ENCODE measurements at regions not wholly inside any gene's neighbourhood (a gene's known extent, or its start where the extent isn't known, plus 50 kb on each side); places are given as distances from the start of the nearest gene placed in this dataset.

GRCh38 chr7:13217768-13218167 lies 530.3 kb downstream of the ARL4A start (continued):
- TF ChIP-seq POLR2A (IDR thresholded peaks at IDR 0.05; ENCODE audit: borderline replicate concordance, extremely low read depth, insufficient read depth, insufficient read length): no peak
- no peak for TF ChIP-seq EZH2phosphoT487 (IDR thresholded peaks at IDR 0.05; ENCODE audit: borderline replicate concordance)

DNA sequence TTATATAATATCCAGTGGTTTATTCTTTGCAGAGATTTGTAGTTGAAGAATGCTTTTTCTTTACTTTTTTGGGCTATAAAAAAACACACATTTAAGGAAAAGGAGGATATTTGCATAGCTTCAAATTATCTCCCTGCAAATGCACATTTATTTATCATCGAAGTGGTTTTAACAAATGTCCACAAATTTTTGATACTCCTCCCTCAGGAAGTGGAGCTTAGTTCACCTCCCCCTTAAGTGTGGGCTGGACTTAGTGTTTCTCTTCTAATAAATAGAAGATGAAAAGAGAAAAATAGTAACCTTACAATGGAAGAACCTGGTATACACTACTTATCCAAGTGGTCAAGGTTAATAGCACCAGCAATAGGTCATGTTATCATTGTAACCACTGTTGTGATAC lies 537.6 kb downstream of the ARL4A start:
- Histone ChIP-seq H3K27ac (ENCODE audit: low read depth, low read length) (no peak overlapping the region), H3K27me3 (ENCODE audit: insufficient read depth, low read length) (no peaks in the 10 kb centered on the region), H3K9me2 (ENCODE audit: insufficient read depth) (no peaks in the 10 kb centered on the region), H3K9me3 (ENCODE audit: control insufficient read depth in 1 of 2, insufficient read depth in 1 of 2, low read depth in 1 of 2, low read length in 2 of 2) (no peaks in the 10 kb centered on the region), H4K20me1 (ENCODE audit: insufficient read depth) (no peaks in the 10 kb centered on the region), H3K36me3 (ENCODE audit: control insufficient read depth in 1 of 2, insufficient read depth in 2 of 2, low read length in 2 of 2) (no peaks in the 10 kb centered on the region), H3K4me1 (ENCODE audit: control insufficient read depth in 1 of 2, insufficient read depth in 2 of 2, low read length in 2 of 2) (no peaks in the 10 kb centered on the region), H3K79me2 (ENCODE audit: insufficient read depth, low read length) (no peaks in the 10 kb centered on the region), H3K4me3 (replicated peaks in 1 of 2; ENCODE audit: low read depth in 1 of 2, low read length in 2 of 2) (no peak overlapping the region), H3K4me2 (ENCODE audit: low read length) (no peak overlapping the region), H2AFZ (ENCODE audit: low read depth, low read length, poor library complexity, severe bottlenecking) (no peak overlapping the region), H3K9ac (ENCODE audit: low read length) (no peak overlapping the region)
- intact Hi-C loops (cut with micrococcal nuclease): no loop called here
- ChIA-PET POLR2A (no interaction called here), CTCF (no interaction called here), RAD21 (ENCODE audit: low non-redundant PET in 1 of 2, low total read pairs in 2 of 2, uncharacterized antibody in 2 of 2, unreplicated experiment in 2 of 2) (no interaction called here)
- no peak for TF ChIP-seq TCF7L2 (IDR thresholded peaks at IDR 0.05; ENCODE audit: borderline replicate concordance, extremely low read depth, insufficient read depth, insufficient read length)
- no peak for TF ChIP-seq EGR1 (IDR thresholded peaks at IDR 0.05; ENCODE audit: low read depth)
- TF ChIP-seq CTCF (IDR thresholded peaks at IDR 0.05 in 2 of 3, conservative IDR thresholded peaks at IDR 0.05 in 1 of 3; ENCODE audit: borderline replicate concordance in 1 of 3, insufficient read depth in 1 of 3, low read depth in 2 of 3, low read length in 2 of 3): no peak
- no peak for TF ChIP-seq EZH2 (IDR thresholded peaks at IDR 0.05)
- TF ChIP-seq POLR2AphosphoS5 (IDR thresholded peaks at IDR 0.05; ENCODE audit: low read depth, low read length): no peak
- no TSS peak for BruUV-seq (replicated peaks)
- DNase-seq (ENCODE audit: low read depth, low spot score) (no peak), ATAC-seq (no peak)

DNA sequence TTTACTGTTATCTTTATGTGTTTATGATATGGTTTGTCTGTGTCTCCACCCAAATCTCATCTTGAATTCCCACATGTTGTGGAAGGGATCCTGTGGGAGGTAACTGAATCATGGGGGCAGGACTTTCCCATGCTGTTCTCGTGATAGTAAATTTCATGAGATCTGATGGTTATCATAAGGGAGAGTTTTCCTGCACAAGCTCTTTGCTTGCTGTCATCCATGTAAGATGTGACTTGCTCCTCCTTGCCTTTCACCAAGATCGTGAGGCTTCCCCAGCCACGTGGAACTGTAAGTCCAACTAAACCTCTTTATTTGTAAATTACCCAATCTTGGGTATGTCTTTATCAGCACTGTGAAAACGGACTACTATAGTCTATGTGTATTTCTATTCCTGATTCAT lies 539.0 kb downstream of the ARL4A start:
- ChIA-PET RAD21 (ENCODE audit: low non-redundant PET in 1 of 2, low total read pairs in 2 of 2, uncharacterized antibody in 2 of 2, unreplicated experiment in 2 of 2) (no interaction called here), CTCF (no interaction called here), POLR2A (no interaction called here)
- no peak for ATAC-seq
- no peaks in the 10 kb centered on the region for H4K20me1 ChIP-seq (ENCODE audit: insufficient read depth)
- H3K4me2 ChIP-seq (ENCODE audit: low read length): no peak overlapping the region
- no peaks in the 10 kb centered on the region for H3K9me3 ChIP-seq (ENCODE audit: control insufficient read depth in 1 of 2, insufficient read depth in 1 of 2, low read depth in 1 of 2, low read length in 2 of 2)
- H3K27ac ChIP-seq (ENCODE audit: low read depth, low read length): no peak overlapping the region
- no peaks in the 10 kb centered on the region for H3K36me3 ChIP-seq (ENCODE audit: control insufficient read depth in 1 of 2, insufficient read depth in 2 of 2, low read length in 2 of 2)
- DNase-seq (ENCODE audit: low read depth, low spot score): no peak
- no TSS peak for BruUV-seq (replicated peaks)
- intact Hi-C loops (cut with micrococcal nuclease): no loop called here
- no peaks in the 10 kb centered on the region for H3K4me1 ChIP-seq (ENCODE audit: control insufficient read depth in 1 of 2, insufficient read depth in 2 of 2, low read length in 2 of 2)
- no peaks in the 10 kb centered on the region for H3K27me3 ChIP-seq (ENCODE audit: insufficient read depth, low read length)
- H2AFZ ChIP-seq (ENCODE audit: low read depth, low read length, poor library complexity, severe bottlenecking): no peak overlapping the region
- H3K9me2 ChIP-seq (ENCODE audit: insufficient read depth): no peaks in the 10 kb centered on the region
- no peaks in the 10 kb centered on the region for H3K79me2 ChIP-seq (ENCODE audit: insufficient read depth, low read length)
- no peak overlapping the region for H3K4me3 ChIP-seq (replicated peaks in 1 of 2; ENCODE audit: low read depth in 1 of 2, low read length in 2 of 2)
- H3K9ac ChIP-seq (ENCODE audit: low read length): no peak overlapping the region
- no peak for TF ChIP-seq MAX (IDR thresholded peaks at IDR 0.05)
- no peak for TF ChIP-seq ZNF274 (IDR thresholded peaks at IDR 0.05; ENCODE audit: low read depth, low read length)
- TF ChIP-seq CTCF (IDR thresholded peaks at IDR 0.05 in 2 of 3, conservative IDR thresholded peaks at IDR 0.05 in 1 of 3; ENCODE audit: borderline replicate concordance in 1 of 3, insufficient read depth in 1 of 3, low read depth in 2 of 3, low read length in 2 of 3): no peak
- TF ChIP-seq RAD21 (IDR thresholded peaks at IDR 0.05; ENCODE audit: low read depth): no peak
- no peak for TF ChIP-seq ZFX (IDR thresholded peaks at IDR 0.05)
- TF ChIP-seq JUND (IDR thresholded peaks at IDR 0.05): no peak
- no peak for TF ChIP-seq CBX3 (IDR thresholded peaks at IDR 0.05; ENCODE audit: low read depth)

All from HCT116 (cell line).